AG09309 (cell line): ENCODE measurements at regions not wholly inside any gene's neighbourhood (a gene's known extent, or its start where the extent isn't known, plus 50 kb on each side); places are given as distances from the start of the nearest gene placed in this dataset.

Experiments
- DNase-seq: peaks from one replicate; pipeline ENCODE4 v3.0.0-alpha.2; 2010; ENCODE audit warnings: low read depth
- H3K4me3 ChIP-seq: 2 replicates; pipeline ENCODE4 v1.5.1; 2011; ENCODE audit warnings: mild to moderate bottlenecking, low read depth, low read length, moderate library complexity; ENCODE audit not compliant: control insufficient read depth
- TF ChIP-seq, protein P1 (sequence below): IDR thresholded peaks from 2 replicates; pipeline ENCODE4 v1.5.1; 2011; ENCODE audit warnings: mild to moderate bottlenecking, low read depth, low read length, inconsistent platforms; ENCODE audit not compliant: insufficient read depth, control insufficient read depth; ENCODE audit errors: missing control alignments

DNA sequence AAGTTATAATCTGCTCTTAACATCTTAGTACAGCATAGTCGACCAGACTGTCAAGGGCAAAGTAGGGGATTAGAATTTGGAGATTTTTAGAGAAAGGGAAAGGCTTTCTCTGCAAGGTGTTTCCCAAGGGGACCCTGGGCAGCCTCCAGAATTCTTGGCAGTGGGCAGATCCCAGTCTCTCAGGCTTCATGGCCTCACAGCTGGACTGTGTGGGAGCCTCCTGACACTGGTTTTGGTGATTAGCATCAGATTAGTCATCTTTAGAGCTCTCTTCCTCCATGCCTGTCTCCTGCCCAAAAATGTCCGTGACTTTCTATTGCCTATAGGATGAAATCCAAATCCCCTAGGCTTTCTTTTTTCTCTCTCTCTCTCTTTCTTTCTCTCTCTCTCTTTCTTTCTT lies 370.7 kb downstream of the ZSWIM6 start:
- no peak for DNase-seq
- no peak overlapping the region for H3K4me3 ChIP-seq
- TF ChIP-seq, protein P1, sequence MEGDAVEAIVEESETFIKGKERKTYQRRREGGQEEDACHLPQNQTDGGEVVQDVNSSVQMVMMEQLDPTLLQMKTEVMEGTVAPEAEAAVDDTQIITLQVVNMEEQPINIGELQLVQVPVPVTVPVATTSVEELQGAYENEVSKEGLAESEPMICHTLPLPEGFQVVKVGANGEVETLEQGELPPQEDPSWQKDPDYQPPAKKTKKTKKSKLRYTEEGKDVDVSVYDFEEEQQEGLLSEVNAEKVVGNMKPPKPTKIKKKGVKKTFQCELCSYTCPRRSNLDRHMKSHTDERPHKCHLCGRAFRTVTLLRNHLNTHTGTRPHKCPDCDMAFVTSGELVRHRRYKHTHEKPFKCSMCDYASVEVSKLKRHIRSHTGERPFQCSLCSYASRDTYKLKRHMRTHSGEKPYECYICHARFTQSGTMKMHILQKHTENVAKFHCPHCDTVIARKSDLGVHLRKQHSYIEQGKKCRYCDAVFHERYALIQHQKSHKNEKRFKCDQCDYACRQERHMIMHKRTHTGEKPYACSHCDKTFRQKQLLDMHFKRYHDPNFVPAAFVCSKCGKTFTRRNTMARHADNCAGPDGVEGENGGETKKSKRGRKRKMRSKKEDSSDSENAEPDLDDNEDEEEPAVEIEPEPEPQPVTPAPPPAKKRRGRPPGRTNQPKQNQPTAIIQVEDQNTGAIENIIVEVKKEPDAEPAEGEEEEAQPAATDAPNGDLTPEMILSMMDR = no peak

DNA sequence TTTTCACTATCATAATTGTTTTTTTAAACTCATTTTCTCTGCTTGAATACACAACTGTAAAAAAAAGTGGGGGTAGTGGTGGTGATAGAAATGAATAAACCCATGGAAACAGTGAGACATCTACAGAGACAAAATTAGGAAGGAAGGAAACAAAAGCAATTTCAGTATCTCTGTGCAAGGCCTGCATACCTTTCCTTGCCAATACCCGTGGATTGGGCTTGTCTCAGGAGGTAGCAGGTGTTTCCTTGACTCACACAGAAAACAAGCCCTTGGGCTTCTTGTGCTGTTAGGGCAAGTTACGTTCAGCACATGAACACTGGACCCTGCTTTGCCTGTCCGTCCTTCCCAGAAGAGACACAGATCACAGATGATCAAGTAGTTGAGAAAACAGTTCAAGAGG lies 372.2 kb downstream of the ZSWIM6 start:
- DNase-seq = no peak
- TF ChIP-seq, protein P1 = no peak
- H3K4me3 ChIP-seq = no peak overlapping the region

DNA sequence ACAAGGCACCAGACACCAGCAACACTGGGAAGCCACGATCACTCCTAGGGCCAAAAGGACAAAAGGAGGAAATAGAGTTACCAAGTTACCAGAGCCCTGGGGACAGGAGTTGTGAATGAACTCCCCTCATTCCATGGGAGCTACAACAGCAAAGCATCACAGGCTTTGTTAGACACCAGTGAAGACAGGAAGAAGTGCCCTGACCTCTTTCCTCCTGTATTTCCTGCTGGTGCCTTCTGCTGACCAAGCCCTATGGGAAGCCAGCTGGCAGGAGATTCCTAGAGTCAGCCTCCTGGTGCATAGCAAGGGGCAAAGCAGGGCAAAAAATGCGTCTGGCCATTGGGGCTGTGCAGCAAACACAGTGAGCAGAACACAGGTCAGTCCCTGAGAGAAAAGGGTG lies 374.7 kb downstream of the ZSWIM6 start:
- no peak for DNase-seq
- no peak overlapping the region for H3K4me3 ChIP-seq
- TF ChIP-seq, protein P1 = no peak

DNA sequence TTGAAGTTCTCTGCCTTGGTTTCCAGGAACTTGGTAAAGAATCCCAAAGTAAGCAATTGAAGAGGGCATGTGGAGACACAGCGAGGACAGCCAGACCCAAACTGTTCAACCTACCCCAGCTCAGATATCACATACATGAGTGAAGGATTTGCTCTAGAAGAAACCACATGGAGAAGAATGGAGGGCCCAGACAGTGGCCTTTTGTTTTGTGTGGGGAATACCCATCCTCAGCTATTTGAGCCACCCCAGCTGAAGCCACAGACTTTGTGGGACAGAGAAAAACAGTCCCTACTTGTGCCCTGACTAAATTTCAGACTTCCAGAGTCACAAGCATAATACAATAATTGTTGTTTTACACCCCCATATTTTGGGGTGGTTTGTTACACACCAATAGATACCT lies 387.1 kb downstream of the ZSWIM6 start:
- TF ChIP-seq, protein P1 = no peak
- H3K4me3 ChIP-seq = no peak overlapping the region
- DNase-seq = no peak

DNA sequence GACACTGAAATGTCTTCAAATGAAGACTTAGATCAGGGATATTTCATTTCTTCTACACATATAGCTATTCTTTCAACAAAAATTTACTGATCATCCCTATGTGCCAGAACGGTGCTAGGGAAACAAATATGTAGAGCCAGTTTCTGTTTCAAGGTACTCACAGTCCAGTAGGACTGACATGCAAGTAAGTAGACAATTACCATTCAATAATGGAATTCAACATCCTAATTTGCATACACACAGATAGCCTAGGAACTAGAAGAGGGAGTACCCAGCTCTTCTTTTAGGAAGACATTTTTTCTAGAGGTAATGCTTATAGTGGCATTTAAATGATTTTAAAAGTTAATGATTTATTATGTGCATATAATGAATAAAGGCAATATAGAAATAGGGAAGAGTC lies 388.8 kb downstream of the ZSWIM6 start:
- TF ChIP-seq, protein P1 = no peak
- no peak overlapping the region for H3K4me3 ChIP-seq
- DNase-seq = no peak

DNA sequence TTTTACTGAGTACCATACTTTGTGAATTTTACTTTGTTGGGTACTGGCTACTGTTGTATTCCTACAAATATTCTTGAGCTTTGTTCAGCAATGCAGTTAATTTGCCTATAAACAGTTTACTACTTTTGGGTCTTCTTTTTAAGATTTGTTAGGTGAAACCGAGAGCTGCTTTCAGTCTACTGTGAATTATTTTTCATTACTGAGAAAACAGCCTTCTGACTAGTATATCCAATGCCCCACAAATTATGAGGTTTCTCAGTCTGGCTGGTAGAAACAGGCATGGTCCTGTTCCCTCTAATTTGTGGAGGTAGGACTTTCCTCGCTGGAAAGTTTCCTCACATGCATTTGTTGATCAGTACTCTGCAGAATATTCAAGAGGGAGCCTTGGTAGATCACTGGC lies 392.0 kb downstream of the ZSWIM6 start:
- TF ChIP-seq, protein P1 = no peak
- H3K4me3 ChIP-seq = no peak overlapping the region
- DNase-seq = no peak

DNA sequence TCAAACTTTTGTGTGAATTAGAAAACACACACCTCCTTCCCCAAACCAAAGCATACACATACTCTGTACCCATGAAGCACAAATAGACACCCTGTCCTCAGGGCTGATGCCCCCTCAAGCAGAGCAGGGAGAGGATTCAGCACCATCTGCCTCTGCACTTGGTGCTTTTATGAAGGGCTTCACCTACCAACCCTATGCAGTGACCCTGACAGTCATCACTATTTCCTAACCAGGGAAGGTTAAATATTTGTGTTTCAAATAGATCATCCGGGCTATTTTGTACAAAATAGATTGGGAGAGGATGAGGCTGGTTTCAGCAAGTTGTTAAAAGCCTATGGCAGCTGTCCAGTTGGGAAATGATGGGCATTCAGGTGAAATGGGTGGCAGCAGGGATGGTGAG lies 396.2 kb downstream of the ZSWIM6 start:
- no peak for DNase-seq
- no peak overlapping the region for H3K4me3 ChIP-seq
- TF ChIP-seq, protein P1 = no peak
